ENCODE measurements at regions not wholly inside any gene's neighbourhood (a gene's known extent, or its start where the extent isn't known, plus 50 kb on each side); places are given as distances from the start of the nearest gene placed in this dataset.

DNA sequence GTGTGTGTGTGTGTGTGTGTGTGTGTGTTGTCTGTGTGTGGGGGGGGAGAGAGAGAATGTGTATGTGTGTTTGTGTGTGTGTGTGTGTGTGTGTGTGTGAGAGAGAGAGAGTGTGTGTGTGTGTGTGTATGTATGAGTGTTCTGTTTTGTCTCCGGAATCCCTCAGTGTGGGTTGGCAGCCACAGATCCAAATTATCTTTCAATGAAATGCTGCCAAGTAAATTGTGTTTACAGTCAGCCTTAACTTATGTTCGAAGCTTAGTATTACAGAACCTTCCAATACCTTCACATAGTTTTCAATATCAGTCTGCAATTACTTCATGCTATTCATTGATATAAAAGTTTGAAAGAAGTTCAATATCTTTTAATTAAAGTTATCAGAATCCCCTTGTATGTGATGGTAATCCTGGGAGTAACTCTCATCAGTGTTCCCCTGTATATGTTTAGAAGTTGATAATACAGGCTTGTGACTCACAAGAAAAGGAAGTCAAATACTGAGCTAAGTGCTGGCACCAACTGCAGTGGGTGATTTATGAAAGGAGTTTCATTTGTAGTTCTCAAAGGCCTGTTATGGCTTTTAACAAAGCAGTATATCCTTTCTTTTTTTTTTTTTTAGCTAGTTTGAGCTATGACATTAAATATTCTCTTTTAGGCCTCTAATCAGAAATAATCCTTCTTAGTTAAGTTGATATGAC, 51.6 kb upstream of the HTR2C start:
- TF ChIP-seq, protein P1, sequence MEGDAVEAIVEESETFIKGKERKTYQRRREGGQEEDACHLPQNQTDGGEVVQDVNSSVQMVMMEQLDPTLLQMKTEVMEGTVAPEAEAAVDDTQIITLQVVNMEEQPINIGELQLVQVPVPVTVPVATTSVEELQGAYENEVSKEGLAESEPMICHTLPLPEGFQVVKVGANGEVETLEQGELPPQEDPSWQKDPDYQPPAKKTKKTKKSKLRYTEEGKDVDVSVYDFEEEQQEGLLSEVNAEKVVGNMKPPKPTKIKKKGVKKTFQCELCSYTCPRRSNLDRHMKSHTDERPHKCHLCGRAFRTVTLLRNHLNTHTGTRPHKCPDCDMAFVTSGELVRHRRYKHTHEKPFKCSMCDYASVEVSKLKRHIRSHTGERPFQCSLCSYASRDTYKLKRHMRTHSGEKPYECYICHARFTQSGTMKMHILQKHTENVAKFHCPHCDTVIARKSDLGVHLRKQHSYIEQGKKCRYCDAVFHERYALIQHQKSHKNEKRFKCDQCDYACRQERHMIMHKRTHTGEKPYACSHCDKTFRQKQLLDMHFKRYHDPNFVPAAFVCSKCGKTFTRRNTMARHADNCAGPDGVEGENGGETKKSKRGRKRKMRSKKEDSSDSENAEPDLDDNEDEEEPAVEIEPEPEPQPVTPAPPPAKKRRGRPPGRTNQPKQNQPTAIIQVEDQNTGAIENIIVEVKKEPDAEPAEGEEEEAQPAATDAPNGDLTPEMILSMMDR (IDR thresholded peaks at IDR 0.05): no peak
- TF ChIP-seq POLR2A (IDR thresholded peaks at IDR 0.05) (no peak), POLR2AphosphoS5 (IDR thresholded peaks at IDR 0.05) (no peak)
- no peak overlapping the region for H3K27ac ChIP-seq
- 26% methylated on average over 2 of the region's 2 CpGs for WGBS
- no peaks in the 10 kb centered on the region for H3K27me3 ChIP-seq (replicated peaks; ENCODE audit: insufficient read depth)
- H3K4me3 ChIP-seq: no peak overlapping the region
- intact Hi-C loops (cut with DNase I): no loop called here
- H3K4me1 ChIP-seq (replicated peaks): no peaks in the 10 kb centered on the region
- H3K9me3 ChIP-seq: no peaks in the 10 kb centered on the region
- peak; percentile 3 for DNase-seq (ENCODE audit: low spot score)
- H3K36me3 ChIP-seq: no peaks in the 10 kb centered on the region

Data from prostate gland (tissue), 2 donors.